Suprapubic skin (tissue), 4 donors: ENCODE measurements at regions not wholly inside any gene's neighbourhood (a gene's known extent, or its start where the extent isn't known, plus 50 kb on each side); places are given as distances from the start of the nearest gene placed in this dataset.

Experiments
- DNase-seq, 2 donors: peaks; one replicate each; pipeline ENCODE4 v3.0.0-alpha.2; 2019; ENCODE audit warnings: low spot score in 2 of 2
- H3K27ac ChIP-seq: fragments of 200-600 bp; sonication (generic); one replicate; pipeline ENCODE4 v1.5.1; 2019
- H3K27me3 ChIP-seq: fragments of 200-600 bp; sonication (generic); one replicate; pipeline ENCODE4 v1.5.1; 2019
- H3K36me3 ChIP-seq: fragments of 200-600 bp; sonication (generic); one replicate; pipeline ENCODE4 v1.5.1; 2019
- H3K4me1 ChIP-seq: fragments of 200-600 bp; sonication (generic); one replicate; pipeline ENCODE4 v1.5.1; 2019
- H3K4me3 ChIP-seq: fragments of 200-600 bp; sonication (generic); one replicate; pipeline ENCODE4 v1.5.1; 2019; ENCODE audit warnings: mild to moderate bottlenecking
- H3K9me3 ChIP-seq: fragments of 200-600 bp; sonication (generic); one replicate; pipeline ENCODE4 v1.5.1; 2019
- EP300 ChIP-seq: sonication (generic); formaldehyde crosslinking; IDR thresholded peaks from one replicate; pipeline ENCODE4 v1.6.1; 2017; ENCODE audit warnings: antibody characterized with exemption
- POLR2A ChIP-seq, 2 donors: fragments of 450-650 bp; IDR thresholded peaks; one replicate each; pipeline ENCODE4 v1.6.1; 2017; ENCODE audit warnings: antibody characterized with exemption in 2 of 2, mild to moderate bottlenecking in 2 of 2, moderate library complexity in 2 of 2
- POLR2AphosphoS5 ChIP-seq, 3 donors: sonication (generic); formaldehyde crosslinking; IDR thresholded peaks; one replicate each; pipeline ENCODE4 v1.6.1; 2017; ENCODE audit warnings: antibody characterized with exemption in 3 of 3
- WGBS: methylation state at CpG from one replicate; pipeline ENCODE4 v1.1.5; 2018; 5-methylcytosine and 5-hydroxymethylcytosine counted together
- TF ChIP-seq, protein P1 (sequence below), 2 donors: fragments of 200-600 bp in 1 of 2; fragments of 450-650 bp in 1 of 2; sonication (generic) in 1 of 2; IDR thresholded peaks; one replicate each; pipeline ENCODE4 v1.5.1; 2016 to 2019; ENCODE audit warnings: antibody characterized with exemption in 2 of 2, mild to moderate bottlenecking in 1 of 2, moderate library complexity in 1 of 2

- no peaks in the 10 kb centered on the region for H3K36me3 ChIP-seq
- TF ChIP-seq POLR2AphosphoS5 (IDR thresholded peaks at IDR 0.05) (no peak), POLR2A (IDR thresholded peaks at IDR 0.05) (no peak), EP300 (no peak)
- TF ChIP-seq, protein P1, sequence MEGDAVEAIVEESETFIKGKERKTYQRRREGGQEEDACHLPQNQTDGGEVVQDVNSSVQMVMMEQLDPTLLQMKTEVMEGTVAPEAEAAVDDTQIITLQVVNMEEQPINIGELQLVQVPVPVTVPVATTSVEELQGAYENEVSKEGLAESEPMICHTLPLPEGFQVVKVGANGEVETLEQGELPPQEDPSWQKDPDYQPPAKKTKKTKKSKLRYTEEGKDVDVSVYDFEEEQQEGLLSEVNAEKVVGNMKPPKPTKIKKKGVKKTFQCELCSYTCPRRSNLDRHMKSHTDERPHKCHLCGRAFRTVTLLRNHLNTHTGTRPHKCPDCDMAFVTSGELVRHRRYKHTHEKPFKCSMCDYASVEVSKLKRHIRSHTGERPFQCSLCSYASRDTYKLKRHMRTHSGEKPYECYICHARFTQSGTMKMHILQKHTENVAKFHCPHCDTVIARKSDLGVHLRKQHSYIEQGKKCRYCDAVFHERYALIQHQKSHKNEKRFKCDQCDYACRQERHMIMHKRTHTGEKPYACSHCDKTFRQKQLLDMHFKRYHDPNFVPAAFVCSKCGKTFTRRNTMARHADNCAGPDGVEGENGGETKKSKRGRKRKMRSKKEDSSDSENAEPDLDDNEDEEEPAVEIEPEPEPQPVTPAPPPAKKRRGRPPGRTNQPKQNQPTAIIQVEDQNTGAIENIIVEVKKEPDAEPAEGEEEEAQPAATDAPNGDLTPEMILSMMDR (IDR thresholded peaks at IDR 0.05), result no peak
- H3K9me3 ChIP-seq, result no peaks in the 10 kb centered on the region
- H3K27me3 ChIP-seq, result no peaks in the 10 kb centered on the region
- no peak overlapping the region for H3K27ac ChIP-seq
- no peak overlapping the region for H3K4me3 ChIP-seq
- no peak for DNase-seq
- H3K4me1 ChIP-seq, result no peaks in the 10 kb centered on the region
Observed at GRCh38 chr6:62746161-62746560, 460.1 kb upstream of the KHDRBS2 start.

DNA sequence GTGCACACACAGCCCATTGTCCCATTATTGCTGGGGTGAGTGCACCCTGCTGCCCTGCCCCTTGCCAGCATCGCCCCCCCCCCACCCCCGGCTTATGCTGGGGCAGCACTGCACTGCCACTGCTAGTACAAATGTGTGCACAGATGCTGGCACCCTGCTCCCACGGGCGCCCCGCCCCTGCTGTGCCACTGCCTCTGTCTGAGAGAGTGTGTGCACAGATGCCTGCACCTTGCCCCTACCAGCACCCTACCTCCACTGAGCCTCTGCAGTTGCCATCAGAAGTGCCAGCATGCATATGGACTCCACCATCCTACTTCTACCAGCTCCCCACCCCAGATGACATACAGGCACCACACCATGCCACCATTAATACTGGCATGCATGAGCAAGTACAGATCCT, 454.6 kb upstream of the KHDRBS2 start:
- DNase-seq, result no peak
- H3K36me3 ChIP-seq, result no peaks in the 10 kb centered on the region
- WGBS, result 95% methylated on average over 4 of the region's 5 CpGs
- no peak overlapping the region for H3K27ac ChIP-seq
- H3K4me3 ChIP-seq, result no peak overlapping the region
- H3K4me1 ChIP-seq, result no peaks in the 10 kb centered on the region
- no peaks in the 10 kb centered on the region for H3K9me3 ChIP-seq
- H3K27me3 ChIP-seq, result no peaks in the 10 kb centered on the region
- no peak for TF ChIP-seq POLR2AphosphoS5 (IDR thresholded peaks at IDR 0.05)
- TF ChIP-seq, protein P1 (IDR thresholded peaks at IDR 0.05), result no peak
- TF ChIP-seq EP300, result no peak
- TF ChIP-seq POLR2A (IDR thresholded peaks at IDR 0.05), result no peak

- Histone ChIP-seq H3K9me3 (no peaks in the 10 kb centered on the region), H3K4me3 (no peak overlapping the region), H3K27ac (no peak overlapping the region), H3K27me3 (no peaks in the 10 kb centered on the region), H3K36me3 (no peaks in the 10 kb centered on the region), H3K4me1 (no peaks in the 10 kb centered on the region)
- TF ChIP-seq POLR2A (IDR thresholded peaks at IDR 0.05) (no peak), POLR2AphosphoS5 (IDR thresholded peaks at IDR 0.05) (no peak), EP300 (no peak)
- TF ChIP-seq, protein P1 (IDR thresholded peaks at IDR 0.05), result no peak
- no peak for DNase-seq
- 55% methylated on average over 2 of the region's 2 CpGs for WGBS
Observed at GRCh38 chr6:62740171-62740570, 454.1 kb upstream of the KHDRBS2 start.

DNA sequence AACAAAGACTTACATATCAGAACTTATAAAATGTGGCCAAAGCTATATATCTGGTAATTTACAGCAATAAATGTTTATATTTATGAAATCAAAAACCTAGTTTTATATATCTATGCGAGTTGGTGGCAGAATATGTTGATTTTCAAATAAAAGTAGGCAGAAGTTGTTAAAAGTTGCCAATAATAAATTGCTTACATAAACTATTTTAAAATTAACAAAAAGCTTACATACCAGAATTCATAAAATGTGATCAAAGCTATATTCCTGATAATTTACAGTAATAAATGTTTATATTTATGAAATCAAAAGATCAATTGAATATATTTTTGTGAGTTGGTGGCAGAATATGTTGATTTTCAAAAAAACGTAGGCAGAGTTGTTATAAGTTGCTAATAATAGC, 451.8 kb upstream of the KHDRBS2 start:
- DNase-seq, result no peak
- no peak overlapping the region for H3K27ac ChIP-seq
- TF ChIP-seq POLR2A (IDR thresholded peaks at IDR 0.05) (no peak), POLR2AphosphoS5 (IDR thresholded peaks at IDR 0.05) (no peak), EP300 (no peak)
- TF ChIP-seq, protein P1 (IDR thresholded peaks at IDR 0.05), result no peak
- H3K4me1 ChIP-seq, result no peaks in the 10 kb centered on the region
- no peak overlapping the region for H3K4me3 ChIP-seq
- H3K36me3 ChIP-seq, result no peaks in the 10 kb centered on the region
- H3K9me3 ChIP-seq, result peaks cover 4% of the 10 kb centered on the region
- WGBS, result 74% methylated on average over 2 of the region's 2 CpGs
- no peaks in the 10 kb centered on the region for H3K27me3 ChIP-seq

DNA sequence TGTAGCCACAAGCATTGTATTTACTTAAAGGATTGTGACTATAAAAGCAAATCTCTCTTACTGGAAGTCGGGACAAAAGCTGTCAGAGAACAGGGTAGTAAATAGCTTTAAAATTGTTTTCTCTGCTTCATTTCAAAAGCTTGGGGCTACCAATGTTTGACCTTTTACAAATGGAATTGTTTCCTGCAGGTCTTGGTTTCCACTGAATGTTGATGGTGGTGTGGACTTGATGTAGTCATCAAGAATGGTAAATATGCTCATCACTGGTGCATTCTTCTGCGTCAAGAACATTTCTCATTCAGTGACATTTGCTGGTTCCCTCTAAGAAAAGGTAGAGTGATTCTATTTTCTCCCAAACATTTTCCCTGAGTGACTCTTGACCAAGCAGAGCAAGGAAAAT, 435.4 kb upstream of the KHDRBS2 start:
- no peak overlapping the region for H3K27ac ChIP-seq
- 69% methylated on average over 2 of the region's 2 CpGs for WGBS
- H3K9me3 ChIP-seq, result no peaks in the 10 kb centered on the region
- H3K4me3 ChIP-seq, result no peak overlapping the region
- no peaks in the 10 kb centered on the region for H3K4me1 ChIP-seq
- no peak for DNase-seq
- TF ChIP-seq POLR2AphosphoS5 (IDR thresholded peaks at IDR 0.05) (no peak), EP300 (no peak), POLR2A (IDR thresholded peaks at IDR 0.05) (no peak)
- TF ChIP-seq, protein P1 (IDR thresholded peaks at IDR 0.05), result no peak
- H3K36me3 ChIP-seq, result no peaks in the 10 kb centered on the region
- no peaks in the 10 kb centered on the region for H3K27me3 ChIP-seq
